GM21390 (cell line): ENCODE measurements at regions not wholly inside any gene's neighbourhood (a gene's known extent, or its start where the extent isn't known, plus 50 kb on each side); places are given as distances from the start of the nearest gene placed in this dataset.

Experiments used
- ATAC-seq: cut with Tn5 transposase; IDR thresholded peaks from one replicate; pipeline ENCODE4 v1.9.1; 2021; ENCODE audit not compliant: unreplicated experiment

DNA sequence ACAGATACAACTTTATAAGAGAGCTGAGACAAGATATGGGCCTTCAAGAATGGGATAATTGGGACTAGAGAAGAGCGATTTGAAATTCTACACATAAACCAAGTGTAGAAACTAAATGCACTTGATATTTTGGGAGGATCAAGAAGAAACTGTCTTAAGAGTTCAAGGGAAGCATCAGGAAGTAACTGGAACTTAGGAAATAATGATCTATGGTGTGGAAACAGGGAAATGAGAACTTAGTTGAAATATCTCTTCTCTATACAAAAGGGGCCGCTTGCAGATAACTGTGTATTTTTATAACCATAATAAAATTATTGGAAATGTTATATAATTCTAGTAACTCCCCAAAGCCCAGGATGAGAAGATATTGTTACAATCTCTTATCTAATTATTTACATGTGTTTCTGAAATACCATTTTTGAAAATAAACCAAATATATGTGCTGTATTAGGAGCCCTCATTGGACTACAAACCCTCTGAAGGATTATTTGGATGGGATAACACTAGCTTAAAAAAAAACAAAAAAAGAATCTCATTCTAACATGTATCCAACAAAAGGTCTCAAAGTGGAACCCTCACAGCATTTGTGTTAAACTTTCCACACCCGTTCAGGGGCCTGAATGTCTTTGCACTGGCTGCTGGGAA lies 84.7 kb upstream of the FLRT2 start:
- no peak for ATAC-seq

GRCh38 chr14:85447883-85448282 lies 82.1 kb upstream of the FLRT2 start:
- no peak for ATAC-seq

GRCh38 chr14:85451421-85451820 lies 78.5 kb upstream of the FLRT2 start:
- ATAC-seq, result no peak

DNA sequence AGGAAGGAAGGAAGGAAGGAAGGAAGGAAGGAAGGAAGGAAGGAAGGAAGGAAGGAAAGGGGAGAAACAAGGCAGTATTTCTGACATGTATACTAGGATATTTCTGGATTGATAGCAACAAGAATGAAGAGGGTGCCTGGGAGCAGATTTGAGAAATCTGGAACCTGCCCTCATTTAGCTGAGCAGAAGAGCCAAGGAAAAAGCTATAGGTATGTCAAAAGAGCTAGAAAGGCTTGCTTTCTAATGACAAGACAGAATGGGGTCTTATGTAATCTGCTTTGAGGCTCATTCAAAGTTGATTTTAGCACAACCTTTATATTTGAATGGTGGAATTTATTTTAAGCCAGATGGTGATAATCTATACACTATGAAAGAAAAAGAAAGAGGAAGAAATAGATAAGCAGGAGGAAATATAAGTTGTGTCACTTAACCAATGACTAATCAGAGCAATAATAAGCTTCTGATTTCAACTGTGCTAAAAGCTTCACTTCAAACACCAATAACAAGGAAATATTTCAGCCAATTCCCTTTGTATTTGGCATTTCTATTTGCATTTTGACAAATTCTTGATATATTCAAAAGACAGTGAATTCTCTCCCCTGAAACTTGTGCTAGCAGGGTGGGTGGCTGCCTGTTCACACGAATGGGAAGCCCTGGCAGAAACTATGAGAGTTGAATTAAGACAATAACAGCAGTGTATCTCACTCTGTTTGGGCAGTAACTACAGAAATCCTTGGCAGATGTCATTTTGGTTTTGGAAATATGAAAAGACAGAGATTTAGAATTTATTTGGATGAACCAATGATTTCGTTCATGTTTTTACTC lies 76.3 kb upstream of the FLRT2 start:
- ATAC-seq, result no peak

GRCh38 chr14:85454226-85454813 lies 75.6 kb upstream of the FLRT2 start:
- ATAC-seq, result no peak

GRCh38 chr14:85459361-85460000 lies 70.5 kb upstream of the FLRT2 start:
- ATAC-seq, result no peak

DNA sequence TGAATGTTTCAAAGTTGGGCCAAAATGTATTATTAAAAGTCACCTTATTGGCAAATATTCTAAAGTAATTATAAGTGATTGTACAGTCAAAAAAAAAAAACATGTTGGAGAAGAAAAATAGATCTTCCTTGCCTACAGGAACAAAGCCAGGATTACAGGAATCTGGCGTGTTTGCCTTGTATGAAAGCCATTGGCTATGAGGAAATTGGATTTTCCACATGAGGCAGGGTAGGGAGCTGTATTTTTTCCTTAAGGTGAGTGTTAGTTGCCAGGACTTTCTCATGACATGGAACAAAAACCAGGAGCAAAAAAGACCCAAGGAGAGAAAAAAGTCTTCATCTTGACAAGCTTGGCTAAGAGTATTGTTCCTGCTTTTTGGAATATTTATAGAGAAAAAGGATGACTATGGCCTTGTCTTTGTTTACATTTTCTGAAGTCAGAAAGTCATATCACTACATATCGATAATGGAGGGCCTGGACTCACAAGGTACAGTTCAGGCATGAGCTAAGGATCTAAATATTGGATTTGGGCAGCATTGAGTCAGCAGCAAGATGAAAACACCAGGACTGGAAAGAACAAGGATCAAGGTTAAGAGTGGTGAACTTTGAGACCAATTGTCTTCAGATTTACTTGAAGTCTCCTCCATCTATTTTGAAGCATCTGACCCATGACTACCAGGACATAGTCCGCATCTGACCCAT lies 68.4 kb upstream of the FLRT2 start:
- no peak for ATAC-seq

DNA sequence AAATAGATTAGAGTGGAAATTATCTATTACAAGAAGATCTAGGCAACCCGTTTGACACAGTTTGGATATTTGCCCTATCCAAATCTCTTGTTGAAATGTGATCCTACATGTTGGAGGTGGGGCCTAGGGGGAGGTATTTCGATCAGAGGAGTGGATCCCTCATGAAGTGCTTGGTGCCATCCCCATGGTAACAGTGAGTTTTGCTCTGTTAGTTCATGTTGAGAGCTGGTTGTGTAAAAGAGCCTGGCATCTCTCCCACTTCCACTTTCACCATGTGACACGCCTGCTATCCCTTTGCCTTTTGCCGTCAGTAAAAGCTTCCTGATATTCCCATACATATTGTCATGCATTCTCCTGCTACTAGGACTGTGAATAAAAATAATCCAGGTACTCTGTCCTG lies 66.4 kb upstream of the FLRT2 start:
- no peak for ATAC-seq

GRCh38 chr14:85464135-85464895 lies 65.6 kb upstream of the FLRT2 start:
- ATAC-seq, result no peak

GRCh38 chr14:85466678-85467077 lies 63.3 kb upstream of the FLRT2 start:
- no peak for ATAC-seq

DNA sequence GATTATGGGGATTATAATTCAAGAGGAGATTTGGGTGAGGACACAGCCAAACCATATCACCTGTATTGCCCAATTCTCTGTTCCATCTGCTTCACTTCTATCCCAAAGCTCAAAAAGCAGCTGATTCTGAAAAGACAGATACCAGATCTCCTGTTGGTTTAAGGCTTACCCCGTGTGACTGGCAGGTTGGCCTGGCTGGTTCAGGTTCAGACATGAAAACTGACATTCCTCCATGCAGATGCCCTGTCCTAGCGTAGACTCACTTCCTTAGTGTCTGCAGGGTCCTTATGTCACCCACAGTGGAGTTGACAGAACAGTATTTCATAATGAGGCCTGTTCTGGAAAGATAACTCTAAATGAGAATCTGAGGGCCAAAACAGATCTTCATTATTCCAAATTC lies 61.1 kb upstream of the FLRT2 start:
- ATAC-seq, result no peak

DNA sequence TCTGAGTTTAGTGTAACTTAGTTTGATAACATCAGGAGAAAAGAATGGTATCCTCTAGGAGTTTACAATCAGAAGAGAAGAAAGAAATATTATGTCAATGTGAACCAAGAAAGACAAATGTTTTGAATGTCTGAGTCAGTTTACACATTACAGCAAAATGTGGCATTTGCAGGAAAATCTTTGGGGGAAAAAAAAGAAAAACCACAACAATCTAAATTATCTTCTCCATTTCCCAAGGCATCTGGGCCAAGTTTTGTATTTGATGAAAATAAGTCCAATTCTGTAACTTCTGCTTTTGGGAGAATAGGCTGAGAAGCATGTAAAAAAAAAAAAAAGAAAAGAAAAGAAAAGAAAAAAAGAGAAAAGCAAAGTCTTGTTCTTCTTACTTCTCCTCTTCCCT lies 58.8 kb upstream of the FLRT2 start:
- no peak for ATAC-seq

DNA sequence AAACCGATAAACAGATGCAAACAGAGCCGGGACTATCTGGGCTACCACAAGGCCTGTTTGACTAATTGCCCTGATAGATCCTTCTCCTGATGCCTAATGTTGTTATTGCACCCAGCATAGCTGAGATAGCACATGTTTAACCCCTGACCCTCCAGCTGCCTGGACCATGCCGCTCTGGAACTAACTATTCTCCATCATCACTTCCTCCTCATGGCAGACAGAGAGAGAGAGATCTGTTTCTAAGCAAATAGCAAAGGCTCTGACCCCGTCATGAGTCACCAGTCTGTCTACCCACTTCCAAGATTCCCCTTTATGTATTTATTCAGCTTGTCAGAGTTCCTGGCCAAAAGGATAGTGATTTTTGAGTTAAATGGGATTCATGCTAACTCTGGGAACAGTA lies 58.2 kb upstream of the FLRT2 start:
- no peak for ATAC-seq

DNA sequence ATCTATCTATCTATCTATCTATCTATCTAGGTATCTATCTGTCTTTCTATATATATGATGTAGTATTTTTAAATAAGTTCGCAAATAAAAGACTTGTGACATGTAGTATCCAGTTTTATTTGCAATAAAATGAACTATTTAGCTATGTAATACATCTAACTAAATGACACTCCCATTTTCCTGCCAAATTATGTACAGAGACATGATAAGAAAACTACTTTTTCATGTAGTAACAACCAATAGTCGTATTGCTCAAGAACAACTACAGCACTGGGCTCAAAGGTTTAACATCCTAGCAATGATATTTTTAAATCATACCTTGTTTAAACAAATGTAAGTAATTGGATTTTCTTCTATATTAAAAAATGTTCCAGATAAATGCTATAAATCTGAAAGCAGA lies 55.5 kb upstream of the FLRT2 start:
- no peak for ATAC-seq

GRCh38 chr14:85475113-85475512 lies 54.8 kb upstream of the FLRT2 start:
- no peak for ATAC-seq

- ATAC-seq, result no peak
Measured at GRCh38 chr14:85479306-85479705, 50.6 kb upstream of the FLRT2 start.

GRCh38 chr14:85479771-85480170 lies 50.2 kb upstream of the FLRT2 start:
- no peak for ATAC-seq
